ENCODE measurements at regions not wholly inside any gene's neighbourhood (a gene's known extent, or its start where the extent isn't known, plus 50 kb on each side); places are given as distances from the start of the nearest gene placed in this dataset.

DNA sequence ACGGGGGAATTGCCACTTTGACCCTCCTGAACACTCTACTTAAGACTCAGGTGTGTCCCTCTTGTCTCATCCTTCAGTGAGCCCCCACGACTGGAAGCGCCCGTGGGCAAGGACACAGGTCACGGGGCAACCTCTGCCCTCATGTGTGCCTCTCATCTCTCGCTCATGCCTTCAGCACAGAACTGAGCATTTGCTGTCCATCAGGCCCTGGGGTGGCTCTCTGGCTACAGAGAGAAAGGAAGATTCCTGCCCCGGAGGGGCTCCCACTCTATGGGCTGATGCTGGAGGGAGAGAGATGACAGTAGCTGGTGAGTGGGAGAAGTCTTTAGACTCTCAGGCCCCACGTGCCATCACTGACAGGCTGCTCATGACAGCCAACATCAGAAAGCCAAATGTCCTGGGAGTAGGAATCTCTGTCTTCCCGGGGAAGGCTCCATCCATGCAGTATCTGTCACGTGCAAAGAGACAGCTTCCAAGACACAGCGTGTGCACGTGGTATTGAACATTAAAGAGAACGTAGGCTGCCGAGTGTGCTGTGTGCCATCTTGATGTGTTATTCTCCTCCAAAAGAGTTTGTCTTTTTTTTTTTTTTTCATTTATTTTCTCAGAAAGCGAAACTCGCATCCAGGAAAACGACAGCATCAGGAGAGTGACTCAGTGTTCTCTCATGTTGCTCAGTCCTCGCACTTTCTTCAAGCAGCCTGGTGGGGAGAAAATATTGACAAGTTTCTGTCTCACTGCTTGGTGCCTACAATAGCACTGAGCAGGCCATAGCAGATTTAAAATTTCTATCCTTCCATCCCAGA is 190.5 kb downstream of the GAS1 start:
- DNase-seq, result no peak

DNA sequence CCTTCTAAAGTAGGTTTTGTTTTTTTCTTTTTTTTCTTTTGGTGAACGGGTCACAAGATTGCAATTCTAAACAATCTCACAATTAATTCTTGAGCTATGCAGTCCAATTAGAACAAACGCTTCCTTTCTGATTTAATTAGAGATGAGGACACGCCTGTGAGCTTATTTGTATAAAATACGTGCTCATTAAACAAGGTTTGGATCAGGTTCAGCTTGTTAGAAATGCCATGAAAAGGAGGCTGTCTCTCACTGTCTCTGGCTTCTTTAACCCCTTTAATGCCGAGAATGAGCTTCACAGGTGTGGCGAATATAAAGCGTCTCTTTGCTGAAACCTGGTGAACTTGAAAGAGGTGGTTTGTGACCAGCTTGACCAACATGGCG is 191.8 kb downstream of the GAS1 start:
- DNase-seq, result no peak

DNA sequence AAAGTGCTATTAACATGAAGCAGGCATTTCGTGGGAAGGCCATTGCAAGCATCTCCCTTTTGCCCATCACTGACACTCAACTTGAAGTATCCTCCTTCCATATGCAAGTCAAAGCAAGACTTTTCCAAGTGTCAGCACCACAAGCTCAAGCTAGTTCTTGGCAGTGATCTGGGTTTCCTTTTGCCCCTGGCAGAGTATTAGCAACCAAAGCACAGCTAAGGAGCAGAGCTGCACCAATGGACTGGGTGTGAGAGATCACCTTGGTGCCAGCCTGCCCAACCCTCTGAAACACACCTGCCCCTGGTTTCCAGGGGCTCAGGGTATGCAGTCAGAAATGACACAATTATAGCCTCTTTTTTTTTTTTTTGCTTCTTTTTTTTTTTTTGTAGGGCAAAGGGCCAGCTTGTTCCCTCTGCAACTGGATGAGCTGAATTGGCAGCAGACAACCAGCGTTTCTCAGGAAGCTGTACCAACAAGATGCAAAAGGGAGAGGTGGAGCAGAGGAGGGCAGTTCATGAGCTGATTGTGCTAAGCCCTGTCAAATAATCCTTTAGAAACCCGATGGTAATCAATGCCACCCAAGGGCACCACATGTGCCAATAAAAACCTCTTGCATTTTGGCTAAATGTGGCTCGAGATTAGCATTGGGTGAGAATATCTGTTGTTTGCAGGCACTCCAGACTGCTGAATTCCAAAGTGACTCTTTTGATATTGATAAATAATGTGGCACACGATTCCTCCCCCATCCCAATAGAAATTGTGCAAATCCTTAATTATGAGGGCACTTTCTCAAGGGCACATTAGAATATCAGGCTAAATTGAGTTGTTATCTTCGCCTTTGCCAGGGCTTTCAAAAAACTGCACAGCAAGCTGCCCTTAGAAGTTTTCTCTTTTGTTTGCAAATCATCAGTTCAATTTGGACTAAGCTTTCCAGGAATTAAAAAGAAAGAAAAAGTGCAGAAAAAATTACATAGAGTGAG is 192.4 kb downstream of the GAS1 start:
- DNase-seq, result no peak

DNA sequence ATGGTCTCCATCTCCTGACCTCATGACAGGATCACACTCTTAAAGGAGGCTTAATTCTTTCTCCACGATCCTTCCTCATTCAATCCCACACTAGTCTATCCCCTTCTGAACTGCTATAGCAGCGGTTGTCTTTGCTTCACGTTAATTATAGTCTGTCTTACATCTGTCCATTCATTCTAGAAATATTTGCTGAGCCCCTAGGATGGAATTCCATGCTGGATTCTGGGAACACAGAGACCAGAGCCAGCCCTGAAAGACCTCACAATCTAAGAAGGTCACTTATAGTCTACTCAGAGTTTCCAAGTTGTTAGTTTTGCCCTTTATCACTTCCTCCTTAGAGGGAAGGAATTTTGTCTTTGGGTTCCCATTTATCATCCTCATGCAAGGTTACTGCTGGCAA is 193.5 kb downstream of the GAS1 start:
- no peak for DNase-seq

DNA sequence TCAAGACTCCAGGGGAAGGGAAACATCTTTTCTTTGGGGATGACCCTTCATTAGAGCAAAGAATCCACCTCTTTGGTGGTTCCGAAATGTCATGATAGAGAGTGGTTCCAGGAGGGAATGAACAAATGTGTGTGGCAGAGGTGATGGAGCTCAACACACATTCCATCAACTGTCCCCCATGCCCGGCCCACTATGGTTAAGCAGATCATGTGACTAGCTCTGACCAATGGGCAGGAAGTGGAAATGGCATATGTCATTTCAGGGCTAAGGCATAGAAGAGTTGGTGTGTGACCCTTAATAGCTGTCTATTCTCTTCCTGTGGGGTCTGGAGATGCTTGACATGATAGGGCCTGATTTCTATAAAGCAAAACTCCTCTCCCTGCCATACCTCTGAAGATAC is 194.6 kb downstream of the GAS1 start:
- DNase-seq, result no peak

DNA sequence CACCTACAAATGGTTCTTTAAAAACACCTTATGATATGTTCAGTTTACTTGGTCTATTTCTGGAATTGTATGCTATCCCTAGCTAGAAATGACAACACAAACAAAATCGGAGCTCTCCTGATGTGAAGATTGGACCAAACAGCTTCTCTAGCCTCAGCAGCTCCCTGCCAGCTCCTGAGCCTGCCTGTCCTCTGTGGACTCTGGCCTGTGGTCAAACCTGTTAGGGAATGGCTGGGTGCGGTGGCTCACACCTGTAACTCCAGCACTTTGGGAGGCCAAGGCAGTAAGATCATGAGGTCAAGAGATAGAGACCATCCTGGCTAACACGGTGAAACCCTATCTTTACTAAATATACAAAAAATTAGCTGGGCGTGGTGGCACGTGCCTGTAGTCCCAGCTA is 195.3 kb downstream of the GAS1 start:
- no peak for DNase-seq

DNA sequence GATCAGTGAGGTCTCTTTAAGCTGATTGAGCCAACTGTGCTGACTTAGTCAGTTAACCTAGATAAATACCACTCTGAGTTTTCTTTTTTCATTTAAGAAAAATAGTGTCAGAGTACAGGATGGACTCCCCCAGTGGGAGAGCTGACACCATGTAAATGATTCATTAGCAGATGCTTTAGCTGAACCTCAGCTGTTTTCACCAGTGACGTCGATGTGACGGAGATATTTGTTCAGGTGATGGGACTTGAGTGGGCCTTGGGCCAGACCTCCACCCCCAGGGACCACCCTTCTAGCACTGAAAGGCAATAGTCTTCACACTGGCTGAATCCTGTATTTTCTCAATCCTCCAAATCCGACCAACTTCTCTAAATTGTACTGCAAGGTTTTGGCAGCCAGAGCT is 196.1 kb downstream of the GAS1 start:
- no peak for DNase-seq

DNA sequence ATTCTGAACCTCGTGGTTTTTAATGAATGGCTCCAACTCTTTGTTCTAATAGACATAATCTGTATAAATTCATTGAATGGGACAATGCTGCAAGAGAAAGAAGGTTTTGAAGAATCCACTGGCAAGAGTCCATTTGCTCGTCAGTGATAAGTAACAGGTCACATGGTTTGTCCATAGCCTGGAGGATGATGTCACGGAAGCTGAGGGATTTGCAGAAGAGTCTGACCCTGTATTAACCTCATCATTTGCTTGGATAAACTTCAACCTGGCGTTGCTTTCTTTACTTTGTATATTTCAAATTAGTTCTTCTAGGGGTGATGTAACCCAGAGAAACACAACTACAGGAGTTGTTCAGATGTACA is 197.4 kb downstream of the GAS1 start:
- peak; percentile 52 for DNase-seq

DNA sequence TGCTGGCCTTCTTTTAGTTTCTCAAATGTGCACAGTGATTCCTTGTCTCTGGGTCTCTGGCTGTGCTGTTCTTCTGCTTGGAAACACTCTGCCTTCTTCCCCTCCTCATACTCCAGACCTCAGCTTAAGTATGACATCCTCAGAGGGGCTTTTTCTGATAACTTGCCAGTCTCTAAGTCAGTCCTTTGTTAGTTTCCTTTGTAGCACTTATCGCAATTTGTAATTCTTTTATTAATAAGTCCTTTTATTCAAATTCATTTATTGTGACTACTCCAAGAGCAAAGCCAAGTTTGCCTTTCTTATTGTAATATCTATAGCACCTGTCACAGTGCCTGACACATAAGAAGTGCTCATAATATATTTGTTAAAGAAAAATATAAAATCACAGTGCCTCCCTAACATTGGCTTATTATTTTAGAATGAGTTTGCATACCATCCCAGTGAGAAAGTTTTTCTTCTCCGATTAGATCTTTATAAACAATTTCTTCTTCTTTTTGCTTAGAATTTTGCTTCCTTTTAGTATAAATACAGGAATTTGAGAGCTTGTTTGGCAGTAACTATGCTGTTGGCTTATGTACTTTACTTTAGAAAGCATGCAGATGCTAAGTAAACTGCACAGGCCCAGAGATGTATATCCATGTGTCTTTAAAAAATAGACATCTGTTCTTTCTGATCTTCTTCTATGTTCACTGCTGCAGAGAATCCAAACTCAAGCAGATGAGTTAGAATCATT is 198.0 kb downstream of the GAS1 start:
- DNase-seq, result no peak

DNA sequence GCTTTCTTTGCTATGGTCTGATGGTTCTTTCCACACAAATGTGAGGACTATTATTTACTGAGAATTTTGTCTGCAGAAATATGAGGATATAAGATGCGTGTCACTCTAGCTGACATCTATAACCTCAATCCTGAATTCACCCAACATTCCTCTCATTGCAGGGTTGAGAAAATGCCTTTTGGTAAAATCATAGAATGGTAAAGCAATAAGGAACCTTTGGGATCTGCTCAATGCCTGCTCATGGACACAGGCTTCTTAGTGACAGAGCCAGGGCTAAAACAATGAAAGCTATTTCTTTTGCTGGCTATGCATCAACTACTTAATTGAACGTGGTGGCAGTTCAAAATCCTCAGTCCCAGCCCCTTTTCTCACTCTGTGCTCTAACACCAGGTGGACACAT is 199.6 kb downstream of the GAS1 start:
- no peak for DNase-seq

DNA sequence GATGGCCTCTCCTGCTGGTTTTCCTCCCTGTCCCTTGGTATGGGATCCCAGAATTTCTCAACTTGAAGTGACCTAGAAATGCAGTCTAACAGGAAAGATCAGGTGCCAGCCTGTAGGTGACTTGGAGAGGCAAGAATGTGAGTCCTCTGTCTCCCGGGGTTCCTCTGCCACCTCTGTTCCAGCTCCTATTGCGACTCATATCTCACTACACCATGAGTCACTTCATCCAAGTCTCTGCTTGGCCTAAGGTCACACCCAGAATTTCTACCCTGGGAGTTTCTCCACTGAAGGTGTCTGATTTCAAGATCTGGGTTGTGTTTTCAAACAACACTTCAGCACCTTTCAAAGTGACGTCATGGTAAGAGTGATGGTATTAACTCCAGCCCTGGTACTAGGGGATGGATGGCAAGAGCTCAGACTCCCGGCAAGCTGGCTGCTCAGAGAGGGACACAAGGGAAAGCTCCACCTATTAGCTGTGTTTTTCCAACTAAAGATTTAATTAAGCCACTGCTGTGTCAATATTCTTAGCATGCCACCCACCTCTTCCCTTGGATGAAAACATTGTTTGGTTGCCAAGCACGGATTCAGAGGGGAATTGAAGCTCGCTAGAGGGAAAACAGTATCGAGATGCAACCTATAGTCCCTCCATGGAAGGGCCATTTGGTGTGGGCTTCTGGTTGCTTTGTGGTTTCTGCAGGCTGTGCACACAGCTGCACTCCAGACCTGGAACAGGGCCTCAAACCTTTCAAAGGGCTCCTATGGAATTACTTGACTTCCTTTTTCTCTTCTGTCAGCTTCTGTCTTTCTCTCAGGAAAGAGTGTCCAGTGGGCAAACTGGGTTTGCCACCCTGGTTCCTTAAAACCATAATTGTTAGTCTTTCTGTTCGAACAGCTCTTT is 205.7 kb downstream of the GAS1 start:
- DNase-seq, result peak; percentile 42

DNA sequence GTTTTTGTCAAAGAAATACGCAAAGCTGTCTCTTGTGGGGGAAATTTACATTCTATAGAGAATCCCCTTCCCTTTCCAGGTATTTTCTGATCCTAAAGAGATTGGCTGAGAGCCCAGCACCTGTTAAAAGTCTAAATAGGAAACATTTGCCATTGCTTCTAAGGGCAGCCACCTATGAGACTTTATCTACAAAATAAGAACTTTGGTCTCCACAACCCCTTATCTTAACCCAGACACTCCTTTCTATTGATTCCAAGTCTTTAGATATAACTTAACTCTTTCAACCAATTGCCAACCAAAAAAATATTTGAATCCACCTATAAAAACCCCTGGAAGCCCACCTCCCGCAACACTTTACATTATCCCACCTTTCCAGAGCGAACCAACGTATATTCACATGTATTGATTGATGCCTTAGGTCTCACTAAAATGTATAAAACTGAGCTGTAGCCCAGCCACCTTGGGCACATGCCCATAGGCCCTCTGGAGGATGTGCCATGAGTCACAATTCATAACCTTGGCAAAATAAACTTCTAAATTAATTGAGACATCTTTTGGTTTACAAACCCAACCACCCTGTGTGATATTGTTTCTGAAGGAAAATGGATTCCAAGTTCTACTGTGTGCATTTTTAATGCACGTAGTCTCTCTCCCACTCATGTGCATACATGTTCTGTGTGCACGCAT is 211.4 kb downstream of the GAS1 start:
- DNase-seq, result no peak

DNA sequence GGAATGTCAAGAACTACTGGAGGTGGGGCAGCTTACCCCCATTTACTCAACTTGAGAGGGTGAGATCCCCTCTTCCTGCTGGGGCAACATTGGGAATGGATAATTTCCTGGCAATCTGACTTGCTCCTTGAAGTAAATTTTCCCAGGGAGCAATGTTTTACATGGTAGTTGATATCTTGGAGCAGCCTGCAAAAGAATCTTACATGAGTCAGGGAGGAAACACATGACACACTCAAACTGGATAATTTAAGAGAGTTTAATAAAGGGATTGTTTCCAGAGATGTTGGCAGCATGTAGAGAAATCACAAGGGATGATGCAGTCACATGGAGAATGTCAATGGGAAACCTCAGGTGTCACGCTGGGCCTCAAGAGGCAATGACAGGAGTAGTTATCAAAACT is 212.5 kb downstream of the GAS1 start:
- no peak for DNase-seq

DNA sequence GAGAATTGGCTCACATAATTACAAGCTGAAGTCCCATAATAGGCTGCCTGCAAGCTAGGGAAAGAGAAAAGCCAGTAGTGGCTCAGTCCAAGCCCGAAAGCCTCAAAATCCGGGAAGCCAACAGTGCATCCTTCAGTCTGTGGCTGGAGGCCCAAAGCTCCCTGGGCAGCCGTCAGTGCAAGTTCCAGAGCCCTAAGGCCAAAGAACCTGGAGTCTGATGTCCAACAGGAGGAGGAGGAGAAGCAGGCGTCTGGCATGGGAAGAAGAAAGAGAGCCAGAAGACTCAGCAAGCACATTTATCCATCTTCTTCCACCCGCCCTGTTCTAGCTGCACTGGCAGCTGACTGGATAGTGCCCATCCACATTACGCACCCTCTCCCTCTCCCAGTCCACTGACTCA is 213.4 kb downstream of the GAS1 start:
- no peak for DNase-seq

DNA sequence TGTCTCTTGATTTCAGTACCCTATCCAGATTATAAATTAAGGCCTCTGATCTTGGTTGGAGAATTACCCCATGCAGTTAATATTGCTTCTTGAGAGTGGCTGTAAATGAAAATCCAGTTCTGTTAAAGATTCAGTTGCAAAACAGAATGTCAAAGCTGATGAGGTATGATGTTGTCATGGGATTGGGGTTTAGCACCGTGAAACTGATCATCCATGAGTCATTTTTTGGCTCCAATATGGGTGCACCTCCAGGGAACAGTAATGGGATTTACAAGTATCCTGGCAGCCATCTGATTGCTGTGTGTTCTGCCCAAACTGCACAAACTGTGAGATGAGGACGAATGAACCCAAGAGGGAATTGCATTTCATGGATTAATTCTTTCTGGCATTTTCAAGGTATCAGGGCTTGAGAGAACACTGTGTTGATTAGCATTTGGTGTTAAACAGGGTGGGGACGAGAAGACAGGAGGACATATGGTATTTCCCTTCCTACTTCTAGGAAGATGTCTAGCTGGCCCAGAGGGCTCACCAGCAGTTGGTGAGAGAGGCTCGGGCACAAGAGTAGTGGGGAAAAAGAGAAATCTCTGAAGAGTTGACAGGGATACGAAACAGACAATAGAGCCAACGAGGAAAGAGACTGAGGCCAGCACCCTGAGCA is 214.7 kb downstream of the GAS1 start:
- peak; percentile 69 for DNase-seq

DNA sequence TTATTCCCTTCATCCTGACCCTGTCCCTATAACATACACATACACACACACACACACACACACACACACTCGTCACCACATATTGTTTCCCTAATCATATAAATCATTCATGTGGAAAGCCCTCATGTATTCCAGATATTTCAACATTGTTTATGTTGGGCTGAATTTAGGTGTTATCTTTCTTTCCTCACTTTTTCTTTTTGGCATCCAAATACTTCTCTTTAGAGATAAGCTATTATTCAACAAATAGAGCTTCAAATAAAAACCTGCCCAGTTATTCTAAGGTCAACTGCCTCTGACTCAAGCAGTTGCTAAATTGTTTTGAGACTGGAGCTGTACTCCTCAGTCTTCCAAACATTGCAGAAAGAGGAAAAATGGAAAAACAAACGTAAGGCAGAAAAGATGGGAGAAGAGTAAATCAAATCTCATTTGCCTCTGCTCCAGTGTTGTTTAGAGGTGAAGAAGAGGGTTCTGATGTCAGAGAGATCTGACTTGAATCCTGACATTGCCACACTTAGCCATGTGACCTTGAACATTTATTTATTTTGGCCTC is 215.7 kb downstream of the GAS1 start:
- DNase-seq, result no peak

DNA sequence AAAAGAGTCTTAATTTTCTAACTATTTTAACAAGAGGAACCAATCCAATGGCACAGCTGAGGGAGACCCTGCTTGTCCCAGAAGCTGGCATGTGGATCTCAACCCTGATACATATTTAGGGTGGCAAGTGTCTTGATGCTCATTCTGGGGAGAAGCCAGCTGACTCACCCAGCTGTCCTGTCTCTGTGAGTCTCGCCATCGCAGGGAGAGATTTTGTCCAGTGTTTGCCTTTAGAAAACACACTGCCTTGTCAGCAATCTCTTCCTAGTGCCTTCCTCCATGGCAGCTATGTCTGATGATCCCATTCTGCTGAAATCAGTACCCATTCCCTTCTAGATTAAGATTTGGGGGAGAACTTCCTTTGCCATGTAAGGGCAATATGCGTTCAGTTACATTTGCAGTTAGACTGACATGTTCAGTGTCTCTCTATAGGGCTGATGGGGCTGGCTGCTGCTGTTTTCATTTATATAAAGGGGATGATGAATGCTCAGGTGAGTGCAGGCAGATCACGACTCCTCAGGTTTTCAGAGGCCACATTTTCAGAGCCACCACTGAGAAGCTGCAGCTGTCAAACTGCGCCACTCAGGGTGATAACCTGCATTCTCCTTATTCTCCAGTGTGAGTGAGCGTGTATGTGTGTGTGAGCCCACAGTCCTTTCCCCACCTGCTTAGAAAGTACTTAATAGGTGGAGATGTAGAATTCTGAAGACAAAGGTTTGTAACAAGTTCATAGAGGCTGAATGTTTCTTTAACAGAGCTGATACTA is 217.0 kb downstream of the GAS1 start:
- DNase-seq, result no peak

DNA sequence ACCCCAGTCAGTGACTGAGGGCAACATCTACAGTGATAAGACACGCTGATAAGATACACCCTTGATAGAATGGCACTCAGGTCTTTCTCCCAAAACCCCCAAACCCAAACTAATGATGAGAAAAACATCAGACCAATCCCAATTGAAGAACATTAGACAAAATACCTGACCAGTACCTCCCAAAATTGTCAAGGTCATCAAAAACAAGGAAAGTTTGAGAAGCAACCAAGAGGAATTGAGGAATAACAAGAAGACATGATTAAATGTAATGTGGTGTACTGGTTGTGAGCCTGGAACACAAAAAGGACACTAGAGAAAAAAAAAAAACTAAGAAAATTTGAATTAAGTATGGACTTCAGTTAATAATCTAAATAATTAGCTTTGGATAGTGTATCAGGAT is 222.8 kb downstream of the GAS1 start:
- no peak for DNase-seq

DNA sequence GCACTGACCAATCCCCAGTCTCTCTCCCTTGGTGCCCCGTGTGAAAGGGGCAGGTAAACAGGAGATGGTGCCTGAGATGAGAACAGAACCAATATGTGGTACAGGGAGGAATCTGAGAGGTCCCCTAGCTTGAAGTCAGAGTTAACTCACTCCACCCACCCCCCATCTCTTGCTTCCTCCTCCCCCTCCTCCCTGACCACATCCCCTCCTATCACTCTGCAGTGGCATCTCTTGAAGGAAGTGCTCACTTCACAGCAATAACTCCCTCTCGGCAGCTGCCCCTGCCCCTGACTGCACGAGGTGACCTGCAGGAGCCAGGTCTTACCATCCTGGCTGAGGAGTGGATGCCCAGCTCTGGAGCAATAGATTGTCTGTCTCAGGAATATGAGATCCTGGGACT is 224.0 kb downstream of the GAS1 start:
- DNase-seq, result no peak

DNA sequence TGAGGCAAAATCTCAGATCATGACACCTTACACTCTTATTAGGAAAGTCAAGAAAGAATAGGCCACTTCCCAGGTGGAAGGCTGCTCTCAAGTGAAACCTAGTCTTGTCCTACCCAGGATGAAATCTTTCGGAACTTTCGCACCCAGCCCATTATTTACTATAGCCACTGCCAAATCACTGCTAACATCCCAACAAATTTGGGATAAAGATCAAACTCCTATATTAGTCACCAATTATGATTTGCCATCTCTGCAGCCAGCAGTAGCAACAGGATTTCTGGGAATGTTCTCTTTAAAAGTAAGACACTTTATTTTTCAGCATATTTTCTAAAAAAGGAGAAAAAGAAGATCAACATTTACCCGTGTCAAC is 224.6 kb downstream of the GAS1 start:
- DNase-seq, result no peak
